ENCODE measurements at regions not wholly inside any gene's neighbourhood (a gene's known extent, or its start where the extent isn't known, plus 50 kb on each side); places are given as distances from the start of the nearest gene placed in this dataset.

- DNase-seq (ENCODE audit: low read depth), result no peak
Measured at GRCh38 chr3:46090161-46090591, 62.9 kb upstream of the XCR1 start.

GRCh38 chr3:46089237-46090011 is 62.1 kb upstream of the XCR1 start:
- no peak for DNase-seq (ENCODE audit: low read depth)

- DNase-seq (ENCODE audit: low read depth), result no peak
Measured at GRCh38 chr3:46087871-46088270, 60.6 kb upstream of the XCR1 start.

GRCh38 chr3:46086986-46087385 is 59.7 kb upstream of the XCR1 start:
- no peak for DNase-seq (ENCODE audit: low read depth)

GRCh38 chr3:46086083-46086437 is 58.8 kb upstream of the XCR1 start:
- DNase-seq (ENCODE audit: low read depth), result no peak

- DNase-seq (ENCODE audit: low read depth), result no peak
Measured at GRCh38 chr3:46085421-46086082, 58.3 kb upstream of the XCR1 start.

- no peak for DNase-seq (ENCODE audit: low read depth)
Measured at GRCh38 chr3:46083956-46084355, 56.7 kb upstream of the XCR1 start.

- no peak for DNase-seq (ENCODE audit: low read depth)
Measured at GRCh38 chr3:46082849-46083248, 55.6 kb upstream of the XCR1 start.

GRCh38 chr3:46082021-46082420 is 54.7 kb upstream of the XCR1 start:
- DNase-seq (ENCODE audit: low read depth), result no peak

GRCh38 chr3:46080969-46081345 is 53.7 kb upstream of the XCR1 start:
- DNase-seq (ENCODE audit: low read depth), result no peak

- DNase-seq (ENCODE audit: low read depth), result no peak
Measured at GRCh38 chr3:46080124-46080968, 53.1 kb upstream of the XCR1 start.

GRCh38 chr3:46078712-46079400 is 51.6 kb upstream of the XCR1 start:
- DNase-seq (ENCODE audit: low read depth), result peak; percentile 92

All from stimulated activated CD8-positive, alpha-beta memory T cell treated with anti-CD3 and anti-CD28 coated beads, Interleukin-15, amount 100 ng/mL, for 1 hour (primary cell).